HG03521 (cell line): ENCODE measurements at regions not wholly inside any gene's neighbourhood (a gene's known extent, or its start where the extent isn't known, plus 50 kb on each side); places are given as distances from the start of the nearest gene placed in this dataset.
"Not testable (repeated sequence)": the region's sequence is repeated elsewhere in the genome, so short reads cannot be mapped to it uniquely, and the experiment has no call there.

Experiments
- ATAC-seq: cut with Tn5 transposase; IDR thresholded peaks from one replicate; pipeline ENCODE4 v1.9.1; 2021; ENCODE audit warnings: mild to moderate bottlenecking, moderate library complexity; ENCODE audit not compliant: unreplicated experiment

GRCh38 chr4:126860308-126860707 lies 772.4 kb upstream of the INTU start:
- no peak for ATAC-seq

- ATAC-seq = no peak
Measured at GRCh38 chr4:126869967-126870366, 762.8 kb upstream of the INTU start.

- no peak for ATAC-seq
Measured at GRCh38 chr4:126871810-126872209, 760.9 kb upstream of the INTU start.

- ATAC-seq = no peak
Measured at GRCh38 chr4:126874533-126874932, 758.2 kb upstream of the INTU start.

GRCh38 chr4:126888968-126889367 lies 743.8 kb upstream of the INTU start:
- ATAC-seq = no peak

DNA sequence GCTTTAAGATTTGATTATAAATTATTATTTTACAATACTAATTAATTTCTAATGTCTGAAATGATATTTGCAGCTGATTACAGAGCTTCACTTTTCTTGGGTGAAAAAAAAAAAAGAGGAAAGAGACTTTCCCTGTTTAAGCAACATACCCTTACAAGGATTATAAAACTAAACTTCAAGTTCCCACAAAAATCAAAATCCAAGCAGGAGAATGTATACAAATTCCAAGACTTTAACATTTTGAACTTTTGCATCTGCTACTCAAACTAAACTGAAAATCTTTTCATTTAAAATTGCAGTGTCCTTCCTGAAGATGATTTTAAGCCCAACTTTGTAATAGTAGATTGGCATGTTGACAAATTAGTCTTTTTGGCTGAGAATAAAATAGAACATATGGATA lies 742.4 kb upstream of the INTU start:
- no peak for ATAC-seq

DNA sequence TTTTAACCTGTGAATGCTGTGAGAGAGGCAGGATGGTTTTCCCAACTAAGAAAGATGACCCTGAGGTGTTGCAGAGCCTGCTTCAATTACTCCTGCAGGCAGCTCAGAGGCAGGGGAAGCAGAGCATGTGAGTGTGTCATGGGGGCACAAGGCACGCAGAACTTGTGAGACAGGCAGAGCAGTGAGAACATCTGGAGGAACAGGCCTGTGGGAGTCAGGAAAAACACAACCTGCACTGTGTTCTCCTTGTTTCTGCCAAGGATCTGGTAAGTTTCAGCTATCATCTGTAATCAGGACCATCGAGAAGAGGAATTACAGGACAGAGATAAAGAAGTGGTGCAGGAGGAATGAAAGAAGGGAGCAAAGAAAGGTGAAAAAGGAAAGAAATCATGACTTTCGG lies 741.8 kb upstream of the INTU start:
- no peak for ATAC-seq

DNA sequence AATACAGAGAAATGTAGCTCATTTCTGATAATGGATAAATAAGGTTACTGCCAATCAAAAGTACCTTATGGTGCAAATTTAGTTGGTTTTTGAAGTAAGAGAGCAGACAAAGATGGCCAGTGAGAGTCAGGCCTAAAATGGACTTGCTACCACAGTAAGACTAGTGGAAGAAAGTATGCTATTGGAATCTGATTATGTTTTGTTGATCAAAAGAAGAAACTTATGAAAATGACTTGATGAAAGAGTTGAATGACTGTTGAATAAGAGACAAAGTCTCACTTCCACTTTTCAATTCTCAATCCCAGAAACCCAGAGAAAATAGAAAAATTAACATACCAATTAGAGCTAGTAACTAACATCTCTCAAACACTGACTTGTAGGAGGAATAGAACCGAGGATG lies 737.8 kb upstream of the INTU start:
- ATAC-seq = no peak

- no peak for ATAC-seq
Measured at GRCh38 chr4:126895988-126896570, 736.7 kb upstream of the INTU start.

DNA sequence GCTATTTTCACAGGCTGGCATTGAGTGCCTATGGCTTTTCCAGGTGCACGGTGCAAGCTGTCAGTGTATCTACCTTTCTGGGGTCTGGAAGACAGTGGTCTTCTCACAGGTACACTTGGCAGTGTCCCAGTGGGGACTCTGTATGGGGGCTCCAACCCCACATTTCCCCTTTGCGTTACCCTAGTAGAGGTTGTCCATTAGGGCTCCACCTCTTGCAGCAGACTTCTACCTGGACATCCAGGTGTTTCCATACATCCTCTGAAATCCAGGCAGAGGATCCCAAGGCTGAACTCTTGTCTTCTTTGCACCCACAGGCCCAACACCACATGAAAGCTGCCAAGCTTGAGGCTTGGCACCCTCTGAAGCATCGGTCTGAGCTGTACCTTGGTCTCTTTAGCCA lies 735.7 kb upstream of the INTU start:
- ATAC-seq = no peak

GRCh38 chr4:126898815-126899214 lies 733.9 kb upstream of the INTU start:
- no peak for ATAC-seq

DNA sequence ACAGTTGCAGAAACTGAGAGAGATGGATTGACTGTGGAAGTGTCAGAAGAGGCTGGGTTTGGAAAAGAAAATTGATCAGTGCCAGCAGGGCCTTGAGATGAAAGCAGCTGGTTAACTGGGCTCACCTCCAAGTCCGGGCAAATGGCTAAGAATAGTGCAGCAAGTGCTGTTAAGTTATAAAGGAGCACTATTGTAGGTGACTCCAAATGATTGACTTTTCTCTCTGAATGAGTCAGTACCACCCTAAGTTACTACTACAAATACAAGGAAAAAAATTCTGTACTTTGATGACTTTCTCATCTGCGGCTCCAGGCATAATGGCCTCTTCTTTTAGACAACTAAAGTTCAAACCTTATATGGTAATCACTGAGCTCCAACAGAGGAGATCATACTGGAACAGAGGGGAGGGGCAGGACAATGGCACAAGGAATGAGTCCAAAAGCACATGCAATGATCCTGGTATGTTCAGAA lies 733.4 kb upstream of the INTU start:
- no peak for ATAC-seq

GRCh38 chr4:126906466-126906865 lies 726.3 kb upstream of the INTU start:
- ATAC-seq = no peak

GRCh38 chr4:126907389-126907788 lies 725.4 kb upstream of the INTU start:
- no peak for ATAC-seq

GRCh38 chr4:126916049-126916625 lies 716.6 kb upstream of the INTU start:
- ATAC-seq = no peak

DNA sequence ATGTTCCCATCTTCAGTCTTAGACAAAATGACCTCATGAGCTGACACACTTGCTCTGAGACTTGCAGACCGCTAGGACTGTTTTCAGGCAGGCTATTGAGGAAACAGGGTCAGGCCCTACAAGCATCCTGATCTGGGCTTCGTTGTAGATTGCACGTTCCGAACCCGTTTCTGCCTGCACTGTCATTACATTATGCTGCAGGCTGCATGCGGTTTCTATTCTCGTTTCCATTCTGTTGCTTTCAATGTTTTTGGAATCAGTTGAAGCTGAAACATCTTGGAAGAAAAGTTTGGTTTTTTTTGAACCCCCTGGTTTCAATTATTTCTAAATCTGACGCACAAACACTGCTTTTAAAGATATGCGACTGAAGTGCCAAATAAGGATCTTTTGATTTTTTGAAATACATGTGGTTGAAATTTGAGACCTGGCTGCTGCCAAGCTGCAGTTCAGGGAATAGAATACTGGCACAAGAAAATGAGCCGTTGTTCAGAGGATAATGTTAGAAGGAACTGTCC lies 716.1 kb upstream of the INTU start:
- no peak for ATAC-seq

DNA sequence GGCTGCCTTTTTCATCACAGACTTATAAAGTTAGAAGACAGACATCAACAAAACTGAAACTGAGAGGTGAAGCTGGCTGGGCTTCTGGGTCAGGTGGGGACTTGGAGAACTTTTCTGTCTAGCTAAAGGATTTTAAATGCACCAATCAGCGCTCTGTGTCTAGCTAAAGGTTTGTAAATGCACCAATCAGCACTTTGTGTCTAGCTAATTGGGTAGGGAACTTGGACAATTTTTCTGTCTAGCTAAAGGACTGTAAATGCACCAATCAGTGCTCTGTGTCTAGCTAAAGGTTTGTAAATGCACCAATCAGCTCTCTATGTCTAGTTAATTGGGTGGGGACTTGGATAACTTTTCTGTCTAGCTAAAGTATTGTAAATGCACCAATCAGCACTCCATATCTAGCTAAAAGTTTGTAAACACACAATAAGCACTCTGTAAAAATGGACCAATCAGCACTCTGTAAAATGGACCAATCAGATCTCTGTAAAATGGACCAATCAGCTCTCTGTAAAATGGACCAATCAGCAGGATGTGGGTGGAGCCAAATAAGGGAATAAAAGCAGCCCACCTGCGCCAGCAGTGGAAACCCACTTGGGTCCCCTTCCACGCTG lies 710.3 kb upstream of the INTU start:
- not testable (repeated sequence) for ATAC-seq

DNA sequence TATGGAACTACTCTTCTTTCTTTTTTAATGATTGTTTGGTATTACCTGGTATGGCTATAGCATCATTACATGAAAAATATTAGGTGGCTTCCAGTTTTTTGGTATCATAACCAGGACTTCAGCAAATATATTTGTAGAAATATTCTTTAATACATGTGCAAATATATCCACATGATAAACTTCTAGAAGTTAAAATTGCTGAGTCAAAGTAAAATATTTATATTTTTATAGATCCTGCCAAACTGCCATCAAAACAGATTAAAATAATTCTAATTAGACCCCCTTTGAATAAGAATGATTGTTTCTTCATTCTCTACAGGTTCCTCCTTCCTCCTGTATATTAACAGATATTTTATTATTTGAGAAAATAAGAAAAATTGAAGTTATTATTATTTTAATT lies 708.5 kb upstream of the INTU start:
- ATAC-seq = no peak

DNA sequence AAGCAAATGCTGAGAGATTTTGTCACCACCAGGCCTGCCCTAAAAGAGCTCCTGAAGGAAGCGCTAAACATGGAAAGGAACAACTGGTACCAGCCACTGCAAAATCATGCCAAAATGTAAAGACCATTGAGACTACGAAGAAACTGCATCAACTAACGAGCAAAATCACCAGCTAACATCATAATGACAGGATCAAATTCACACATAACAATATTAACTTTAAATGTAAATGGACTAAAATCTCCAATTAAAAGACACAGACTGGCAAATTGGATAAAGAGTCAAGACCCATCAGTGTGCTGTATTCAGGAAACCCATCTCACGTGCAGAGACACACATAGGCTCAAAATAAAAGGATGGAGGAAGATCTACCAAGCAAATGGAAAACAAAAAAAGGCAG lies 702.7 kb upstream of the INTU start:
- not testable (repeated sequence) for ATAC-seq

GRCh38 chr4:126935801-126936200 lies 697.0 kb upstream of the INTU start:
- no peak for ATAC-seq

- no peak for ATAC-seq
Measured at GRCh38 chr4:126937342-126937741, 695.4 kb upstream of the INTU start.

GRCh38 chr4:126937846-126938422 lies 694.8 kb upstream of the INTU start:
- no peak for ATAC-seq
